Type B pancreatic cell (in vitro differentiated cells): ENCODE measurements at regions not wholly inside any gene's neighbourhood (a gene's known extent, or its start where the extent isn't known, plus 50 kb on each side); places are given as distances from the start of the nearest gene placed in this dataset.

ENCODE experiments used
- DNase-seq: peaks from one replicate; pipeline ENCODE4 v3.0.0; 2021; ENCODE audit warnings: mixed read lengths; ENCODE audit not compliant: unreplicated experiment; ENCODE audit errors: extremely low spot score
- H3K27ac Mint-ChIP-seq: 2 replicates; pipeline ENCODE4 v1.8.0; 2021; ENCODE audit warnings: mild to moderate bottlenecking, mixed read lengths
- H3K27me3 Mint-ChIP-seq: 2 replicates; pipeline ENCODE4 v1.8.0; 2021; ENCODE audit warnings: mixed read lengths
- H3K36me3 Mint-ChIP-seq: 2 replicates; pipeline ENCODE4 v1.8.0; 2021; ENCODE audit warnings: mixed read lengths
- H3K4me1 Mint-ChIP-seq: one replicate; pipeline ENCODE4 v1.8.0; 2021; ENCODE audit warnings: mixed read lengths; ENCODE audit not compliant: unreplicated experiment
- H3K4me3 Mint-ChIP-seq: 2 replicates; pipeline ENCODE4 v1.8.0; 2021; ENCODE audit warnings: mild to moderate bottlenecking, mixed read lengths
- H3K9me3 Mint-ChIP-seq: 2 replicates; pipeline ENCODE4 v1.8.0; 2021; ENCODE audit warnings: mixed read lengths
- TF ChIP-seq, protein P1 (sequence below): fragments of 200-600 bp; sonication (generic); conservative IDR thresholded peaks from 2 replicates; pipeline ENCODE4 v1.5.0; 2021; ENCODE audit warnings: antibody characterized with exemption, mild to moderate bottlenecking

- H3K27me3 Mint-ChIP-seq, result peaks cover 57% of the 10 kb centered on the region
- H3K4me3 Mint-ChIP-seq, result no peak overlapping the region
- H3K27ac Mint-ChIP-seq, result no peak overlapping the region
- TF ChIP-seq, protein P1, sequence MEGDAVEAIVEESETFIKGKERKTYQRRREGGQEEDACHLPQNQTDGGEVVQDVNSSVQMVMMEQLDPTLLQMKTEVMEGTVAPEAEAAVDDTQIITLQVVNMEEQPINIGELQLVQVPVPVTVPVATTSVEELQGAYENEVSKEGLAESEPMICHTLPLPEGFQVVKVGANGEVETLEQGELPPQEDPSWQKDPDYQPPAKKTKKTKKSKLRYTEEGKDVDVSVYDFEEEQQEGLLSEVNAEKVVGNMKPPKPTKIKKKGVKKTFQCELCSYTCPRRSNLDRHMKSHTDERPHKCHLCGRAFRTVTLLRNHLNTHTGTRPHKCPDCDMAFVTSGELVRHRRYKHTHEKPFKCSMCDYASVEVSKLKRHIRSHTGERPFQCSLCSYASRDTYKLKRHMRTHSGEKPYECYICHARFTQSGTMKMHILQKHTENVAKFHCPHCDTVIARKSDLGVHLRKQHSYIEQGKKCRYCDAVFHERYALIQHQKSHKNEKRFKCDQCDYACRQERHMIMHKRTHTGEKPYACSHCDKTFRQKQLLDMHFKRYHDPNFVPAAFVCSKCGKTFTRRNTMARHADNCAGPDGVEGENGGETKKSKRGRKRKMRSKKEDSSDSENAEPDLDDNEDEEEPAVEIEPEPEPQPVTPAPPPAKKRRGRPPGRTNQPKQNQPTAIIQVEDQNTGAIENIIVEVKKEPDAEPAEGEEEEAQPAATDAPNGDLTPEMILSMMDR, result no peak
- no peak for DNase-seq
- peaks cover 11% of the 10 kb centered on the region for H3K4me1 Mint-ChIP-seq
- H3K36me3 Mint-ChIP-seq, result peaks cover 7% of the 10 kb centered on the region
- H3K9me3 Mint-ChIP-seq, result peaks cover 11% of the 10 kb centered on the region
Measured at GRCh38 chr5:2032432-2032831, 149.7 kb upstream of the IRX4 start.

DNA sequence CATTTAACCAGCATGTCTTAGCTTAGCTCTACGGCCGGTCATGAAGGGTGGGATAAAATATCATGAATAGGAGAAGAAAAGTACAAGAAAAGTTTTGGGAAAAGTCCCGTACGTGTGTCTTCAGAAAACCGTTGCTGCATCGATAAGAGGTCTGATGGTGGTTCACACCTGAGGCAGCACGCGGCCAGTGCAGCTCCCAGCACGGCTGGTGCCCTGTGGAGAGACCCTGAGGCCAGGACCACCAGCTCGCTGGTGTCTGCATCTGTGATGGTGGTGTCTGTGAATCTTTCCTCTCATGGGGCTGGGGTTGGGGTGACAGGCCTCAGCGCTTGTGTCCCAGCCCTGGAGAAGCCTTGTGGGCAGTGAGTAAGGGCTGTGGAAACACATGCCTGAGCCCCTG, 148.9 kb upstream of the IRX4 start:
- no peak overlapping the region for H3K27ac Mint-ChIP-seq
- peaks cover 50% of the 10 kb centered on the region for H3K27me3 Mint-ChIP-seq
- H3K9me3 Mint-ChIP-seq, result peaks cover 11% of the 10 kb centered on the region
- peaks cover 11% of the 10 kb centered on the region for H3K4me1 Mint-ChIP-seq
- DNase-seq, result no peak
- H3K4me3 Mint-ChIP-seq, result no peak overlapping the region
- TF ChIP-seq, protein P1, result no peak
- H3K36me3 Mint-ChIP-seq, result peaks cover 7% of the 10 kb centered on the region

DNA sequence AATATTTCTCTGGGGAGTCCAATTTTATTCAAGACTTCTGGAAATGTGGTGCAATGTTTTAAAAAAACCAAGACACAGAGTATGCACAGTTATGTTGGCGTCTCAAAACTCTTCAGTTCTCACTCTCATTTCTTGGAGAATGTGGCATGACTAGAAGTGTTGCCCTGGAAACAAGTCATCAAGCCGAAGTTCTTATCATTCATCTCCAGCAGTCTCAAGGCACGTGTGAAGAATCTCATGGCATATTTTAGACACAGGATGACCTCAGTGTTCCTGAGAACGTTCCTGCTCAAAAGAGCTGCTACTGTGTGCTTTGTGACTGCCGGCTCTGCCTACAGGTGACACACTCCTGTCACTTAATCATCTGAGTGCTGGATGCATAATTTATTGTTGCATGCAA, 147.4 kb upstream of the IRX4 start:
- peaks cover 7% of the 10 kb centered on the region for H3K36me3 Mint-ChIP-seq
- H3K27me3 Mint-ChIP-seq, result peaks cover 40% of the 10 kb centered on the region
- no peak overlapping the region for H3K4me3 Mint-ChIP-seq

GRCh38 chr5:2029206-2029605, 146.5 kb upstream of the IRX4 start:
- Mint-ChIP-seq H3K4me3 (no peak overlapping the region), H3K36me3 (peaks cover 5% of the 10 kb centered on the region), H3K27ac (no peak overlapping the region), H3K27me3 (peaks cover 35% of the 10 kb centered on the region), H3K9me3 (peaks cover 11% of the 10 kb centered on the region), H3K4me1 (peaks cover 11% of the 10 kb centered on the region)
- no peak for DNase-seq
- TF ChIP-seq, protein P1, result no peak

More for the DNA sequence above, 147.4 kb upstream of the IRX4 start:
- Mint-ChIP-seq H3K4me1 (peaks cover 11% of the 10 kb centered on the region), H3K9me3 (peaks cover 11% of the 10 kb centered on the region), H3K27ac (no peak overlapping the region)
- DNase-seq, result no peak
- TF ChIP-seq, protein P1, result no peak

DNA sequence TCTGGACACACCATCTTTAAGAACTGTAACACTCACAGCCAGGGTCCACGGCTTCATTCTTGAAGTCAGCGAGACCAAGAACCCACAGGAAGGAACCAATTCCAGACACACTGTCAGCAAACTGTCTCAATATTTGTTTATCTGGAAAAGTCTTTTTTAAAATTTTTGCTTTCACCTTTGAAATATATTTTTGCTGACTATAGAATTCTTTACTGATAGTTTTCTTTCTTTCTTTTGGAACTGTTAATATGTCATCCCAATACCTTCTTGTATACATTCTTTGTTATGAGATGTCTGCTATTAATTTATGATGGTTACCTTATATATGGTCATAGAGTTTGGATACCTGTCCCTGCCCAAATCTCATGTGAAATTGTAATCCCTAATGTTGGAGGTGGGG, 145.1 kb upstream of the IRX4 start:
- H3K27me3 Mint-ChIP-seq, result peaks cover 29% of the 10 kb centered on the region
- no peak overlapping the region for H3K4me3 Mint-ChIP-seq
- H3K27ac Mint-ChIP-seq, result no peak overlapping the region
- TF ChIP-seq, protein P1, result no peak
- H3K4me1 Mint-ChIP-seq, result peaks cover 11% of the 10 kb centered on the region
- DNase-seq, result no peak
- no peaks in the 10 kb centered on the region for H3K36me3 Mint-ChIP-seq
- peaks cover 5% of the 10 kb centered on the region for H3K9me3 Mint-ChIP-seq
